GM12874 (cell line): ENCODE measurements at regions not wholly inside any gene's neighbourhood (a gene's known extent, or its start where the extent isn't known, plus 50 kb on each side); places are given as distances from the start of the nearest gene placed in this dataset.

Experiments
- TF ChIP-seq, protein P1 (sequence below): IDR thresholded peaks from 2 replicates; pipeline ENCODE4 v1.5.1; 2011; ENCODE audit warnings: low read depth, mild to moderate bottlenecking, control low read depth, low read length, moderate library complexity; ENCODE audit not compliant: insufficient read depth

DNA sequence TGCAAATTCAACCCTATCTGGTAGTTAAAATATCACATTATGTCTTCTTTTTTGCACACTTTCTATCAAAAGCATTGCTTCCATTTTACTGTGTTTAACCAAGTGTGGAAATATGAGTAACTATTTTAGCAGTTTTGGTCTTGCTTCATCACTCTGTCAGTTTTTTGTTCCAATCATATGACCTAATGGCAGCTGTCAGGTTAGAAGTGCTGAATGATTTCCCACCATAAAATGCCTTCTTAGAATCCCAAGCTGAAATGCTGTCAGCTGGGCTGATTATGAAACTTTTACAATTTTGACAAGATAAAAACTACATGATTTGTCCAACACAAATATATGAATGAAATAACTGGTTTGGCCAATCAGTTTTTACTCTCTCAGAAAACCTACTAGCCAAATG lies 1654.6 kb upstream of the RAG2 start:
- TF ChIP-seq, protein P1, sequence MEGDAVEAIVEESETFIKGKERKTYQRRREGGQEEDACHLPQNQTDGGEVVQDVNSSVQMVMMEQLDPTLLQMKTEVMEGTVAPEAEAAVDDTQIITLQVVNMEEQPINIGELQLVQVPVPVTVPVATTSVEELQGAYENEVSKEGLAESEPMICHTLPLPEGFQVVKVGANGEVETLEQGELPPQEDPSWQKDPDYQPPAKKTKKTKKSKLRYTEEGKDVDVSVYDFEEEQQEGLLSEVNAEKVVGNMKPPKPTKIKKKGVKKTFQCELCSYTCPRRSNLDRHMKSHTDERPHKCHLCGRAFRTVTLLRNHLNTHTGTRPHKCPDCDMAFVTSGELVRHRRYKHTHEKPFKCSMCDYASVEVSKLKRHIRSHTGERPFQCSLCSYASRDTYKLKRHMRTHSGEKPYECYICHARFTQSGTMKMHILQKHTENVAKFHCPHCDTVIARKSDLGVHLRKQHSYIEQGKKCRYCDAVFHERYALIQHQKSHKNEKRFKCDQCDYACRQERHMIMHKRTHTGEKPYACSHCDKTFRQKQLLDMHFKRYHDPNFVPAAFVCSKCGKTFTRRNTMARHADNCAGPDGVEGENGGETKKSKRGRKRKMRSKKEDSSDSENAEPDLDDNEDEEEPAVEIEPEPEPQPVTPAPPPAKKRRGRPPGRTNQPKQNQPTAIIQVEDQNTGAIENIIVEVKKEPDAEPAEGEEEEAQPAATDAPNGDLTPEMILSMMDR = no peak

DNA sequence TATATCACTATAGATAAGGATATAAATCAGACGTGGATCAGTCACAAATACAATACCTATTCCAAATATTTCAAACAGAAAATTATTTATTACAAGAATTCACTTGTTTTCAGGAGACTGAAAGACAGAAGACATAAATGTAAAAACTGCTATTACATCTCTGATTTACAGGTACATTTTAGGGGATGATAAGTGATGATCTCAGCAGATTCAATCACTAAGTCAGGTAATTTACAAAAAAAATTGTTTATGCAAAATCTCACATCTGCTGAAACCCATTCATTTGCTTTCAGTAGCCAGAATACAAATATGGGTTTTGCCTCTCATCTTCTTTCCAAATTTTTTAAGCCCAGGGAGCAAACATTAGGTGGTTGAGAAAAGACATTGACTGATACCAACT lies 1648.4 kb upstream of the RAG2 start:
- TF ChIP-seq, protein P1 = no peak

DNA sequence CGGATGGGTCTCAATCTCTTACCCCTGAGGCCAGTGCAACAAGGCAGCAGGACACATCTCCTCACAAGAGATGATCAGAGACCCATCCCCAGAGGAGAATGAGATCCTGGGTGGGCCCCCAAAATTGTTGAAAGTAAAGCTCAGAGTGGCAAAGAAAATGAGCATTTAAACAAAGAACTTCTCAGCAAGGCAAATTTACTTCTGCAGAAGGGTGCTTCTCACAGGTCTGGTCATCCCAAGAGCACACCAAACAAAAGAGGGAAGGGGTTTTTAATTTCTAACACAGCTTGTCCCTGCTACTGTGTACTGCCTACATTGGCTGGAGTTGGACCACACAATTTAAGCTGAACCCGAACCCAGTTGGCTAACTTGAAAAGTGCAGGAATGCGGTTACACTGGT lies 1628.6 kb upstream of the RAG2 start:
- TF ChIP-seq, protein P1 = no peak

DNA sequence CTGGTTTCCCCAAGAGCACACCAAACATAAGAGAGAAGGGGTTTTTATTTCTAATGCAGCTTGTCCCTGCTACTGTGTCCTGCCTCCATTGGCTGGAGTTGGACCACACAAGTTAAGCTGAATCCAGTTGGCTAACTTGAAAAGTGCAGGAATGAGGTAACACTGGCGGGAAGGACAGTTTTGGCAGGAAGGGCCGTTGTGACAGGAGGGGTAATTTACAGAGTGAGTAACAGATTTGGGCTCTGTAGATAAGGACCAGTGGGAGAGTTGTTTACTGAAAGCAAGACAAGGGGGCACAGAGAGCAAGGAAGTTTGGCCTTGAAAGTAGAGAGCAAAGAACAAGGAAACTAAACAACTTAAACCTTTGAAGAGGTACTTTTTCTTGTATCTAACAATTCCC lies 1623.3 kb upstream of the RAG2 start:
- TF ChIP-seq, protein P1 = no peak

DNA sequence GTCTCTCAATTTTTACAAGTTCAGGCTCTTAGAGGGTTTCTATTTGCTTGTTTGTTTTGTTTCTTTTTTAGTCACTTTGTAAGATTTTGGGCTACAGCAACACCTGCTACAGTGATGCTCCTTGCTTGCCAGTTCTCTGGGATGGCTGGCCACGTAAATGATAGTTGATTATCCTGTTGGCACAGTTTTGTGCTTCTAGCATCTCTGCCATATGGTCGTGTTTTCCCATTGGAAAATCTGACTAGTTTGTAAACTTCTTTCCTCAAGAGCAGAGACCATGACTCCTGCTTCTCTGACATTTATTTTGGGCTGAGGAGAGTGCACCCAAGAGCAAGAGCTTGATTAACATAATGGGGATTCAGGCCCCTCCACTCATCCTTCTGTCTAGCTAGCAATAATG lies 1621.6 kb upstream of the RAG2 start:
- TF ChIP-seq, protein P1 = no peak

DNA sequence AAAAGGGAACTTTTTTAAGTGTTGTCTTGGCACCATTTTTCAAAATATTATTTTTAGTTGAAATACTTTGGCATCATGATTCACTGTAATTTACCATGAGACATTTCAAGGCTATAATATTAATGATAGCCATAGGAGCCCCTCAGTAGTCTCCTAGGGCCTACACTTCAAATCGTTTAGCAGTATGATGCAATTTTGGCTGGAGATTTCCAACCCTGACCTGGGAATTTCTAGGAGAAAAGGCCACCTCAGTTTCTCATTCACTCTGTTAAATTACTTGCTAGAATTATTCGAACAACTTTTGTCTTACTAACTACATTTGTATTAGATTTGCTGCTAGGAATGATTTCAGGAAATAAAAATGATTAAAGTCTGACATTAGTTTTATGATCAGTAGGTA lies 1610.9 kb upstream of the RAG2 start:
- TF ChIP-seq, protein P1 = no peak

DNA sequence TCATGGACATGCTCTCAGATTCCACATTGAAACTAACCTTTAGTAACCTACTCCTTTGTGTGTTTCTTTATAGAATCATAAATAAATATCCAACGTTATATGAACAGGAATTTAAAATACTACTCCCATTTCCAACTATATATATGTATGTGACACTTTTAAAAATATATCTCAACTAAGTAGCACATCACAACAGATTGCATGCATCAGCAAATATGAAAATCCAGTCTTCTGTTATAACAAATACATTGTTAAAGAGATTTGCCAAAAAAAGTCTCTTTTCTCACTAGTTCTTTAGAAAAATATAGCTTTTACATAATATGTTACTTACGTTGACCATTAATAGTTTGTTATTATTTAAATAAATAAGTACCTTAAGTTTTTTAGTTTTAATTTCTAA lies 1608.6 kb upstream of the RAG2 start:
- TF ChIP-seq, protein P1 = no peak

DNA sequence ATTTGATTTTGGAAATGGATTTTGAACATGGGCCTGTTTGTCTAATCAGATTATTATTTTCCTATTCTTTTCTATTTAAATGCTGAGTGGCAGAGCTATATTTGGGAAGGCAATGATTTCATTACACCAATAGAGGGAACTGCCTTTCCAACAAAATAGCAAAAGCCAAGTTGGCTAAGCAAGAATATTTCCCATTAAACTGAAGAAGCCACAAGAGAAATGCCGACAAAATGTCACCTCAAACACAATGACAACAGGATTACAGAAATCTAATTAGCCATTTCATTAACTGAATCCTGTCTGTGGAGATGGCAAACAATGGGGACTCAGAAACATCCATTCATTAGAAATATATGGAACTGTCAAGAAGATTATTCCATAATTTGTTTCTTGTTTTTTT lies 1593.1 kb upstream of the RAG2 start:
- TF ChIP-seq, protein P1 = no peak
